Ishikawa (cell line): ENCODE measurements at regions not wholly inside any gene's neighbourhood (a gene's known extent, or its start where the extent isn't known, plus 50 kb on each side); places are given as distances from the start of the nearest gene placed in this dataset.

ENCODE experiments used
- CEBPB ChIP-seq: IDR thresholded peaks from 2 replicates; pipeline ENCODE4 v1.6.1; 2012
- CREB1 ChIP-seq: IDR thresholded peaks from 2 replicates; pipeline ENCODE4 v1.6.1; 2012; ENCODE audit warnings: low read depth
- EGR1 ChIP-seq: IDR thresholded peaks from 2 replicates; pipeline ENCODE4 v1.6.1; 2012
- EP300 ChIP-seq: IDR thresholded peaks from 2 replicates; pipeline ENCODE4 v1.6.1; 2012; ENCODE audit warnings: borderline replicate concordance
- FOXM1 ChIP-seq: IDR thresholded peaks from 2 replicates; pipeline ENCODE4 v1.6.1; 2012; ENCODE audit warnings: low read depth, borderline replicate concordance
- NFIC ChIP-seq: IDR thresholded peaks from 2 replicates; pipeline ENCODE4 v1.6.1; 2012
- RAD21 ChIP-seq: IDR thresholded peaks from 2 replicates; pipeline ENCODE4 v1.6.1; 2012; ENCODE audit warnings: low read depth
- TAF1 ChIP-seq: IDR thresholded peaks from 2 replicates; pipeline ENCODE4 v1.6.1; 2012; ENCODE audit warnings: low read depth, mild to moderate bottlenecking
- TCF12 ChIP-seq: IDR thresholded peaks from 2 replicates; pipeline ENCODE4 v1.6.1; 2012; ENCODE audit warnings: low read depth
- TEAD4 ChIP-seq: IDR thresholded peaks from 2 replicates; pipeline ENCODE4 v1.6.1; 2012
- YY1 ChIP-seq: IDR thresholded peaks from 2 replicates; pipeline ENCODE4 v1.6.1; 2012; ENCODE audit warnings: low read depth
- ZBTB7A ChIP-seq: IDR thresholded peaks from 2 replicates; pipeline ENCODE4 v1.6.1; 2012; ENCODE audit warnings: low read depth
- TF ChIP-seq, protein P1 (sequence below): IDR thresholded peaks from 2 replicates; pipeline ENCODE4 v1.6.1; 2012
- TF ChIP-seq, protein P2 (sequence below): IDR thresholded peaks from 2 replicates; pipeline ENCODE4 v1.6.1; 2012; ENCODE audit warnings: low read depth, mild to moderate bottlenecking
- TF ChIP-seq, protein P3 (sequence below): IDR thresholded peaks from 2 replicates; pipeline ENCODE4 v1.6.1; 2012

DNA sequence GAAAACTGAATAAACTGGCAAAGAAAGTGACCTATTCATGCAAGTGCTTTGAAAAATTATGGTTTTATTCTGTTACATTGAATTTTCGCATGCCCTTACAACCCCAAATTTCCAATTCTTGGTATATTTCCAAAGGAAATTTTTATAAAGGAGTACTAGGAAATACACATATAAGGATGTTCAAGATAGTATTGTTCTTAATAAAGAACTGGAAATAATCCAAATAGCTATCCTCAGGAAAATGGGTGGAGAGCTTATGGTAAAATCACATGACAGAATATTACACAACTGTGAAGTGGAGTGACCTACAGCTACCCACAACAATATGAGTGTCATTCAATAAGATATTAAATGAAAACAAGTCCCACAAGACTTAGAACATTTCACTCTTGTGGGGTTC, 138.9 kb upstream of the BMPER start:
- no peak for TF ChIP-seq ZBTB7A
- TF ChIP-seq, protein P1, sequence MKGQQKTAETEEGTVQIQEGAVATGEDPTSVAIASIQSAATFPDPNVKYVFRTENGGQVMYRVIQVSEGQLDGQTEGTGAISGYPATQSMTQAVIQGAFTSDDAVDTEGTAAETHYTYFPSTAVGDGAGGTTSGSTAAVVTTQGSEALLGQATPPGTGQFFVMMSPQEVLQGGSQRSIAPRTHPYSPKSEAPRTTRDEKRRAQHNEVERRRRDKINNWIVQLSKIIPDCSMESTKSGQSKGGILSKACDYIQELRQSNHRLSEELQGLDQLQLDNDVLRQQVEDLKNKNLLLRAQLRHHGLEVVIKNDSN: no peak
- no peak for TF ChIP-seq TCF12
- TF ChIP-seq EP300: no peak
- no peak for TF ChIP-seq CREB1
- no peak for TF ChIP-seq YY1
- TF ChIP-seq EGR1: no peak

DNA sequence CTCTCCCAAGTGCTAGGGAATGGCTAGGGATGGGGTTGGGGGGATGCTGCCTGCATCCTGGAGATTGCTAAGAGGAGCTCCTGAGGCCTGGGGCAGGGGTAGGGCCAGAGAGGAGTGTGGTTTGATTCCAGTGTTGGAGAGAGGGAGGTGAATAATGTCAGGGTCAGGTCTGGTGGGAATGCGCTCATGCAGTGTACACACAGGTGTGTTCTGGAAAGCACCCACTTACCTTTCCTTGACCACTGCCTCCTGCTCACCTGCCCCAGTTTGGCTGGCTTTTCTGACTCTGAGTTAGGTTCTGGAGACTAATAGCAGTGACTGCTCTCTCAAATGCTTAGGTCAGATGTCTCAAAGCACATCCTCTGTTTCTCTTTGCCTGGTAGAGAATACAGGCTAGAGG, 135.4 kb upstream of the BMPER start:
- no peak for TF ChIP-seq TEAD4
- TF ChIP-seq, protein P1: no peak
- TF ChIP-seq FOXM1: no peak
- TF ChIP-seq TAF1: no peak
- no peak for TF ChIP-seq CREB1
- TF ChIP-seq TCF12: no peak
- TF ChIP-seq CEBPB: no peak

DNA sequence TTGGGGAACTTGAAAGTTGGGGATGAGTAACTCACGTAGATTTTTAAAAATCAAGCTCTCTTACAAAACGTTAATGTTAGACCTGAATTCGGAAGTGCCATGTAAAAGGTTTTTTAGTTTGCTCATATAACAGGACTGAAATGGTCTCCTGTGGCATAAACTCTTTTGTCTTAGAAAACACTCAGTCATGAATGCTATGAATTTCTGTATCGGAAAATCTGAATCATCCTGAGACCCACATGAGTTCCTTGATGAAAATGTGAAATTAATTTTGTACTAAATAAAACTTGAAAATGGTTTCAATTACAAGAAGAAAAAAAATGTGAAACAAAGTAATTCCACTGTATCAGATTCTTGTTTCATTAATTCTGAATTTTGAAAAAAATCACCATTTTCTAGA, 134.8 kb upstream of the BMPER start:
- TF ChIP-seq ZBTB7A (no peak), CEBPB (no peak), NFIC (no peak), YY1 (no peak), FOXM1 (no peak), EP300 (no peak), TCF12 (no peak), TEAD4 (no peak), TAF1 (no peak), EGR1 (no peak), CREB1 (no peak), RAD21 (no peak)
- TF ChIP-seq, protein P2, sequence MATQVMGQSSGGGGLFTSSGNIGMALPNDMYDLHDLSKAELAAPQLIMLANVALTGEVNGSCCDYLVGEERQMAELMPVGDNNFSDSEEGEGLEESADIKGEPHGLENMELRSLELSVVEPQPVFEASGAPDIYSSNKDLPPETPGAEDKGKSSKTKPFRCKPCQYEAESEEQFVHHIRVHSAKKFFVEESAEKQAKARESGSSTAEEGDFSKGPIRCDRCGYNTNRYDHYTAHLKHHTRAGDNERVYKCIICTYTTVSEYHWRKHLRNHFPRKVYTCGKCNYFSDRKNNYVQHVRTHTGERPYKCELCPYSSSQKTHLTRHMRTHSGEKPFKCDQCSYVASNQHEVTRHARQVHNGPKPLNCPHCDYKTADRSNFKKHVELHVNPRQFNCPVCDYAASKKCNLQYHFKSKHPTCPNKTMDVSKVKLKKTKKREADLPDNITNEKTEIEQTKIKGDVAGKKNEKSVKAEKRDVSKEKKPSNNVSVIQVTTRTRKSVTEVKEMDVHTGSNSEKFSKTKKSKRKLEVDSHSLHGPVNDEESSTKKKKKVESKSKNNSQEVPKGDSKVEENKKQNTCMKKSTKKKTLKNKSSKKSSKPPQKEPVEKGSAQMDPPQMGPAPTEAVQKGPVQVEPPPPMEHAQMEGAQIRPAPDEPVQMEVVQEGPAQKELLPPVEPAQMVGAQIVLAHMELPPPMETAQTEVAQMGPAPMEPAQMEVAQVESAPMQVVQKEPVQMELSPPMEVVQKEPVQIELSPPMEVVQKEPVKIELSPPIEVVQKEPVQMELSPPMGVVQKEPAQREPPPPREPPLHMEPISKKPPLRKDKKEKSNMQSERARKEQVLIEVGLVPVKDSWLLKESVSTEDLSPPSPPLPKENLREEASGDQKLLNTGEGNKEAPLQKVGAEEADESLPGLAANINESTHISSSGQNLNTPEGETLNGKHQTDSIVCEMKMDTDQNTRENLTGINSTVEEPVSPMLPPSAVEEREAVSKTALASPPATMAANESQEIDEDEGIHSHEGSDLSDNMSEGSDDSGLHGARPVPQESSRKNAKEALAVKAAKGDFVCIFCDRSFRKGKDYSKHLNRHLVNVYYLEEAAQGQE: no peak
- TF ChIP-seq, protein P3, sequence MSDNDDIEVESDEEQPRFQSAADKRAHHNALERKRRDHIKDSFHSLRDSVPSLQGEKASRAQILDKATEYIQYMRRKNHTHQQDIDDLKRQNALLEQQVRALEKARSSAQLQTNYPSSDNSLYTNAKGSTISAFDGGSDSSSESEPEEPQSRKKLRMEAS: no peak
- TF ChIP-seq, protein P1: no peak

DNA sequence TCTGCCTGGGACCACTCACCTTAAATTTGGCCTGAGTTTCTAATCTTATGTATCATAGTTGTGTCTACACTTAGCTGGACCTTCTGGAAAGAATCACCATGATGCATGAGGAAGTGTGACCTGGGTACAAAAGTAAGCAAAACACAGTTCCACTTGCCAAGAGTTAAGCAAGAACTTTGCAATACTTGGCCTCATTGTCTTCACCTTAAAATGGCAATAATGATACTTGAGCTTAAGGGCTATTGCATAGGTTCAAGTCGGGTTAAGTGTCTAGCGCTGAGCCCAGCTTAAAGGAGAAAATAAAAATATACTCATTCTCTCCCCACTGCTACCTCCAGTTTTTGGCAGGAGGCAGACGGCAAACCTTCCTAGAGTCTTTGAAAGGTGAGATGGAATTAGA, 133.9 kb upstream of the BMPER start:
- TF ChIP-seq FOXM1: no peak
- TF ChIP-seq, protein P1: no peak
- TF ChIP-seq RAD21: no peak
- no peak for TF ChIP-seq EP300
- no peak for TF ChIP-seq CEBPB
- no peak for TF ChIP-seq TEAD4
- TF ChIP-seq, protein P3: no peak
- no peak for TF ChIP-seq YY1
- TF ChIP-seq, protein P2: no peak
- no peak for TF ChIP-seq NFIC
- no peak for TF ChIP-seq ZBTB7A
- TF ChIP-seq TCF12: no peak
- no peak for TF ChIP-seq TAF1
- TF ChIP-seq EGR1: no peak
- TF ChIP-seq CREB1: no peak

DNA sequence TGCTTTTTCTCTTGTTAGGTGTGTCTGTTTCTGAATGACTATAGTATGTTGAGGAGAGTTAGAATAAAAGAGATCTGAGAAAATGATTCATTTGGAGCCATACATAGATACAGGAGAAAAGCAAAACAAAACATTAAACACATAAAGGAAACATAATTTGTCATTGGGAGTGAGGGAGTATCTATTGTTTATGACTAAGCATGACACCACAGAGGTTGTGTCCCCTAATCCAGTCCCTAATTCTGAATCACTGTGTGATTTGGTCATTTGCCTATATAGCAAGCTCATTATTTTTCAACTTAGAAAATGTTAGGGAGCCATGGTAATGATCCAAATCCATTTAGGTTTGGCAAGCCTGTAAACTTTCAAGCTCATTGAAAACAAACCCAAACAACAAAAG, 132.3 kb upstream of the BMPER start:
- no peak for TF ChIP-seq TAF1
- no peak for TF ChIP-seq FOXM1
- TF ChIP-seq TCF12: no peak
- no peak for TF ChIP-seq CEBPB
- no peak for TF ChIP-seq EP300
- no peak for TF ChIP-seq YY1
- TF ChIP-seq, protein P1: no peak
- TF ChIP-seq, protein P3: no peak
- no peak for TF ChIP-seq TEAD4
- TF ChIP-seq, protein P2: no peak
